ENCODE measurements at regions not wholly inside any gene's neighbourhood (a gene's known extent, or its start where the extent isn't known, plus 50 kb on each side); places are given as distances from the start of the nearest gene placed in this dataset.

DNA sequence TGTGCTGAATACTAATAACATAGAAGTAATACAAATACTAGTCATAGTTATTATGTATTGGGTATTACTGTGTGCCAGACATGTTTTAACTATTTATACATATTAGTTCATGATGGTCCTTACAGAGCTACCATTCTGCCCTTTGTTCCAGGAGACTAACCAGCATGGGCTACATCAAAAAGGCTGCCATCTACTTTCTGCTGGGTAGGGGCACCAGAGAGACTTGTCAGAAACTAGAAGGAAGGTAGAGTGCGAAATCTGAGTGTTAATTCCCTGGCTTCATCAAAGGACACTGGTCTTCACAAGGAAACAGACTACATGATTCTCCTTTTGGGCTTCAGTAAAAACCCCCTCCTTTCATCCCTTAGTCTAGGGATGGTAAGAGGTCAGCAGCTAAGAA lies 347.8 kb downstream of the GBA3 start:
- no peak overlapping the region for H3K4me3 ChIP-seq (ENCODE audit: low read length)
- no peaks in the 10 kb centered on the region for H3K9me3 ChIP-seq (ENCODE audit: control insufficient read depth, insufficient read depth, low read length)
- H3K27ac ChIP-seq (ENCODE audit: low read length), result no peak overlapping the region
- no CpG with 5 or more reads among the region's 1 CpG for WGBS (ENCODE audit: insufficient coverage, insufficient read length)
- no peaks in the 10 kb centered on the region for H3K4me1 ChIP-seq (ENCODE audit: control insufficient read depth, insufficient read depth, low read length)
- DNase-seq (ENCODE audit: low read depth, low spot score), result no peak
- no peaks in the 10 kb centered on the region for H3K27me3 ChIP-seq (ENCODE audit: control insufficient read depth, insufficient read depth, low read length)
- no peaks in the 10 kb centered on the region for H3K36me3 ChIP-seq (ENCODE audit: control insufficient read depth, insufficient read depth, low read length)

DNA sequence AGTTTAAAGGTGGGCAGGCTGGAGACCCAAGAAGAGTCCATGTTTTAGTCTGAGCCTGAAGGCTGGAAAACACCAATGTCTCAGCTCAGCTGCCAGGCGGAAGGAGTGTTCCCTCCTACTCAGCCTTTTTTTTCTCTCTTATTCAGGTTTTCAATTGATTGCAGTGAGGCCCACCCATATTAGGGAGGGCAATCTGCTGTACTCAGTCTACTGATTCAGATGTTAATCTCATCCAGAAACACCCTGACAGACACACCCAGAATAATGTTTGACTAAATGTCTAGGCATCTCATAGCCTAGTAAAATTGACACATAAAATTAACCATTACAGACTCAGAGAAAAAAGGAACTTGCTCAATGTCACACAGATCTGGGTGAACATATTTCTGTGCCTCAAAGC lies 347.1 kb downstream of the GBA3 start:
- H3K4me3 ChIP-seq (ENCODE audit: low read length), result no peak overlapping the region
- no peak for DNase-seq (ENCODE audit: low read depth, low spot score)
- H3K9me3 ChIP-seq (ENCODE audit: control insufficient read depth, insufficient read depth, low read length), result no peaks in the 10 kb centered on the region
- H3K4me1 ChIP-seq (ENCODE audit: control insufficient read depth, insufficient read depth, low read length), result no peaks in the 10 kb centered on the region
- H3K27ac ChIP-seq (ENCODE audit: low read length), result no peak overlapping the region
- no peaks in the 10 kb centered on the region for H3K36me3 ChIP-seq (ENCODE audit: control insufficient read depth, insufficient read depth, low read length)
- no peaks in the 10 kb centered on the region for H3K27me3 ChIP-seq (ENCODE audit: control insufficient read depth, insufficient read depth, low read length)
- no CpG with 5 or more reads among the region's 1 CpG for WGBS (ENCODE audit: insufficient coverage, insufficient read length)

DNA sequence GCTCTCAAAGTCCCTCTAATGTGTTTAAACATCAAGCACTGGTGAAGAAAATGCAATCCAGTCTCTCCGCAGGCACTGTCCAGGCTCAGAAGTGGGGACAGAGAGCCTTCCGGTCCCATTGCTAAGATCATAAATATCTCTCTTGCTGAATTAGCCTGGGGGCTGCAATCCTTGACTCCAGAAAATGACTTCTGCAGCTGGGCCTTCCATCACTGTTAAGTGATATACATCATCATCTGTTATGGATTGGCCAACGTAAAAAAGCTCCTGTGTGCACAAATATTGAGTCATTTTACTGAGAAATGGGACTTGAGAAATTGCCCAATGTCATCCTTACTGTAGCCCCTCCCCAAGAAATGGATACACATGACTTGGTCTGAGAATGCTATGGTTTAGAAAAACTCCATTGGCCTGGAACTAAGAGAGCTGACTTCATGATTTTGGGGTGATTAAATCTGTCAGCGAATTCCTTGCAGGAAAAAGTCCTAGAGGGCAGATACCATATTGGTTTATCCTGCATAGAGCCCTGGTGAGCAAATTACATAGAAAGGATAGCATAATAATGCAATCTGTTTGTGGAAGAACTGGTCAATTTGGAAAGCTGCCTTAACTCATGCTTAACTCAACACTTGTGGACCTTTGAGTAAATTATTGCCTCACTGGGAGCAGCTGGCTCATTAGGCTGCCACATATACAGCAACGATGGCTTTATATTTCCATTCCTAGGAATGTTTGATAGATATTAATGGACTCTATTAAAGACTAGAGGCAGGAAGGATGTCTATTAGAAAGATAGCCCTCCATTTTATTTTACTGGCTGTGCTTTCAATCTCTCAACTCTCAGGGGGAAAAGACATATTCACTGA lies 346.1 kb downstream of the GBA3 start:
- H3K27me3 ChIP-seq (ENCODE audit: control insufficient read depth, insufficient read depth, low read length), result no peaks in the 10 kb centered on the region
- DNase-seq (ENCODE audit: low read depth, low spot score), result no peak
- H3K36me3 ChIP-seq (ENCODE audit: control insufficient read depth, insufficient read depth, low read length), result no peaks in the 10 kb centered on the region
- H3K4me3 ChIP-seq (ENCODE audit: low read length), result no peak overlapping the region
- WGBS (ENCODE audit: insufficient coverage, insufficient read length), result no CpG with 5 or more reads among the region's 5 CpGs
- H3K4me1 ChIP-seq (ENCODE audit: control insufficient read depth, insufficient read depth, low read length), result no peaks in the 10 kb centered on the region
- no peak overlapping the region for H3K27ac ChIP-seq (ENCODE audit: low read length)
- H3K9me3 ChIP-seq (ENCODE audit: control insufficient read depth, insufficient read depth, low read length), result no peaks in the 10 kb centered on the region

DNA sequence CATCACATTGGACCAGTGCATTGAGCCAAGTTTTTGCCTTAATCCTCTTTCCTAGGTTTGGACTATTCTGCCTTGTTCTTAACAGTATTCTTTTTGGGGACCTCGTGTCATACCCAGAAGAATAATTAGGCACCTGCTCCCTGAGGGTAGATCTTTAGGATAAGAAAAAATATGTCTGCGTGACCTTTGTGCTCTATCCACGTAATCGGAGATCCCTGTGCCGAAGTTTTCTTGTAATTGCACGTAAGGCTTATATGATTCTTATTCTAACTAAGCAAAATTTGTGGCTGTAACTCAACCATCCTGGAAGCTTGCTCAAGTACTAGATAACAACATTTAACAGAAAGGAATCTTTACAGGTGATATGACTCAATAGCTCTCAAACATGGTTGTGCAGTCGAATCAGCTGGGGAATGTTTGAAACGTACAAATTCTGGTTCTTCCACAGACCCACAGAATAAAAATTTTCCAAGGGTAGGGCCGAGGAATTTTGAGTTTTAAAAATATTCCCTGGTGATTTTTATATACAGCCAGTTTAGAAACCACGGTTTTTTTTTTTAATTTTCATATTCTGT lies 344.3 kb downstream of the GBA3 start:
- Histone ChIP-seq H3K9me3 (ENCODE audit: control insufficient read depth, insufficient read depth, low read length) (no peaks in the 10 kb centered on the region), H3K36me3 (ENCODE audit: control insufficient read depth, insufficient read depth, low read length) (no peaks in the 10 kb centered on the region), H3K4me3 (ENCODE audit: low read length) (no peak overlapping the region), H3K27ac (ENCODE audit: low read length) (no peak overlapping the region), H3K4me1 (ENCODE audit: control insufficient read depth, insufficient read depth, low read length) (no peaks in the 10 kb centered on the region), H3K27me3 (ENCODE audit: control insufficient read depth, insufficient read depth, low read length) (no peaks in the 10 kb centered on the region)
- DNase-seq (ENCODE audit: low read depth, low spot score), result no peak
- no CpG with 5 or more reads among the region's 10 CpGs for WGBS (ENCODE audit: insufficient coverage, insufficient read length)

DNA sequence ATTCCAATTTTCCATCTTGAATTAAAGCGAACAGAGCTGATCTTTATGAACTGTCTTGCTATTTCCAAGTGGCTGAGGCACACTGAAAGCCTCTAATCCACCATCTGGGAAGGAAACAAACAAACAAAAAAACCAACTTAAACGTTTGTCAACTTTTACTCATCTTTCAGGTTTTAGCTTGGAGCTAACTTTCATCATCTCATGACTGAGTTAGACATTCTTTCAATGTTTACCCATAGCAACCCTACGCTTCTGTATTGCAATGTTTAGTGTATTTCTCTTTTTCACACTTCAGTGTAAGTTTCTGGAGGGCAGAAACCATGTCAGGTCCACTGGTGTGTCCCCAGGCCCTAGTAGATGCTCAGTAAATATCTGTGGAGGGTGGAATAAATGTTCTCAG lies 343.8 kb downstream of the GBA3 start:
- Histone ChIP-seq H3K9me3 (ENCODE audit: control insufficient read depth, insufficient read depth, low read length) (no peaks in the 10 kb centered on the region), H3K27me3 (ENCODE audit: control insufficient read depth, insufficient read depth, low read length) (no peaks in the 10 kb centered on the region), H3K36me3 (ENCODE audit: control insufficient read depth, insufficient read depth, low read length) (no peaks in the 10 kb centered on the region), H3K4me1 (ENCODE audit: control insufficient read depth, insufficient read depth, low read length) (no peaks in the 10 kb centered on the region), H3K27ac (ENCODE audit: low read length) (no peak overlapping the region), H3K4me3 (ENCODE audit: low read length) (no peak overlapping the region)
- DNase-seq (ENCODE audit: low read depth, low spot score), result no peak
- WGBS (ENCODE audit: insufficient coverage, insufficient read length), result no CpG with 5 or more reads among the region's 3 CpGs

DNA sequence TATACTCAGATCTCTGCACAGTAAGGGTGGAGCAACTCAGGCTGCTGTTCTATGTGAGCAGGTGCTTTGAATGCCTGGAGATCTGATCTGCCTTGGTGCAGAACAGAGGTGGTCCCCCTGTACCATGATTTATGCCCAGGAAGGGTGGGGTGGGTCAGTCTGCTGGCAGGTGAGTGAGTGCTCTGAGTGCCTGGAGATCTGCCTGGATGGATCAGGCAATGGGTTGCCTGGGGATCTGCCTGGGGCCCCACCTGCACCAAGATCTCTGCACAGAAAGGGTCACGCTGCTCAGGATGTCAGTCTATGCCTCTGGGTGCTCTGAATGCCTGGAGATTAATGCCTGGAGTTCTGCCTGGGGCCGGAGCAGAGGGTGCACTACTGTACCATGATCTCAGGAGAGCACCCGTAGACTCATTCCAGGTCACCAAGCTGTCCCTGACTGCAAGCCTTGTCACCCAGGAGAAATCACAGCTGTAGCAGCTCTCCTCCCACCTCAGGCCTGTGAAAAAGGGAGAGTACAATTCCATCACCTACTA lies 342.9 kb downstream of the GBA3 start:
- H3K4me1 ChIP-seq (ENCODE audit: control insufficient read depth, insufficient read depth, low read length), result no peaks in the 10 kb centered on the region
- no peaks in the 10 kb centered on the region for H3K36me3 ChIP-seq (ENCODE audit: control insufficient read depth, insufficient read depth, low read length)
- no peak overlapping the region for H3K4me3 ChIP-seq (ENCODE audit: low read length)
- no peak for DNase-seq (ENCODE audit: low read depth, low spot score)
- H3K27me3 ChIP-seq (ENCODE audit: control insufficient read depth, insufficient read depth, low read length), result no peaks in the 10 kb centered on the region
- WGBS (ENCODE audit: insufficient coverage, insufficient read length), result no CpG with 5 or more reads among the region's 3 CpGs
- H3K9me3 ChIP-seq (ENCODE audit: control insufficient read depth, insufficient read depth, low read length), result no peaks in the 10 kb centered on the region
- H3K27ac ChIP-seq (ENCODE audit: low read length), result no peak overlapping the region

DNA sequence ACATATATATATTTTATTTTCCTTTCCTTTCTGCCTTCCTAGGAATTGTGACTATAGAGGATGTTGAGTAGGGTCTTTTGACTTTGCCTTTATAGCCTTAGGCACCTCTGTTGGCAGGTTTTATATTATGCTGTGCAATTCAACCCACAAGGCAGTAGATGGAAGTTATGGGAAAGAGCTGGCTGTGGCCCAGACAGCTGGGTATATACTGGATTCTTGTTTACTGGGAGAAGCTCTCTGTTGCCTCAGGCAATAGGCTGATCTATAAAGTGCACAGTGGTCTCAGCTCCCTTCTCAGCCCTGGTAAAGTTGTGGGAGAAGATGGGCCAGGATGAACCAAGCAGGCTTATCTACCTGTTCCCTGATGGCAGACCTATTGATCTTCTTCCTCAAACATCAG lies 342.0 kb downstream of the GBA3 start:
- Histone ChIP-seq H3K27me3 (ENCODE audit: control insufficient read depth, insufficient read depth, low read length) (no peaks in the 10 kb centered on the region), H3K36me3 (ENCODE audit: control insufficient read depth, insufficient read depth, low read length) (no peaks in the 10 kb centered on the region), H3K4me3 (ENCODE audit: low read length) (no peak overlapping the region), H3K27ac (ENCODE audit: low read length) (no peak overlapping the region), H3K4me1 (ENCODE audit: control insufficient read depth, insufficient read depth, low read length) (no peaks in the 10 kb centered on the region), H3K9me3 (ENCODE audit: control insufficient read depth, insufficient read depth, low read length) (no peaks in the 10 kb centered on the region)
- no peak for DNase-seq (ENCODE audit: low read depth, low spot score)

DNA sequence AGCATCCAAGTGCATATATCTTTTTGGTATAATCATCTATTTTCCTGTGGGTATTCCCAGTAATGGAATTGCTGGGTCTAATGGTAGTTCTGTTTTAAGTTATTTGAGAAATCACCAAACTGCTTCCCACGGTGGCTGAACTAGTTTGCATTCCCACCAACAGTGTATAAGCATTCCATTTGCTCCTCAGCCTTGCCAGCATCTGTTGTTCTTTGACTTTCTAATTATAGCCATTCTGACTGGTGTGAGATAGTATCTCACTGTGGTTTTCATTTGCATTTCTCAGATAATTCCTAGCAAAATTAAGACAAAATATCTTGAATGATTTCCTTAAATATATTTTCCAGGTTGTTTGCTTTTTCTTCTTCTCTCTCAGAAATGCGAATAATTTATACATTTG lies 341.1 kb downstream of the GBA3 start:
- WGBS (ENCODE audit: insufficient coverage, insufficient read length), result no CpG with 5 or more reads among the region's 2 CpGs

DNA sequence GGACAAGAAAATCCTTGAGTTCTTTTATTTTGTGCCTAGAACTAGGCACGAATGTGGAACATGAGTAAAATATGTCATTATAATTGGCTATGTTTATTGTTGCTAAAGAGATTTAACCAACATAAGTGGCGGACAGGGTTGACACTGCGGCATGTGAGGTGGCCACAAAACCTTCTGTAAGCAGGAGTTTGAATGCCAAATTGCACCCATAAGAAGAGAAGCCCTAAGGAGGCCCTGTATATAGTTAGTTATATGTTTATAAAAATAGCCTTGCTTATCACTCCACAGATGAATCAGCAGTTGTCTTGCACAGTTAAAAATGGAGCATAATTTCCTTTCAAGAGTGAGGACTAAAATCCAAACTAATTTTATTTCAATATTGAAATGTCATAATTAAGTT lies 336.1 kb downstream of the GBA3 start:
- no CpG with 5 or more reads among the region's 3 CpGs for WGBS (ENCODE audit: insufficient coverage, insufficient read length)
- Histone ChIP-seq H3K4me1 (ENCODE audit: control insufficient read depth, insufficient read depth, low read length) (no peaks in the 10 kb centered on the region), H3K36me3 (ENCODE audit: control insufficient read depth, insufficient read depth, low read length) (no peaks in the 10 kb centered on the region), H3K27ac (ENCODE audit: low read length) (no peak overlapping the region), H3K4me3 (ENCODE audit: low read length) (no peak overlapping the region), H3K9me3 (ENCODE audit: control insufficient read depth, insufficient read depth, low read length) (no peaks in the 10 kb centered on the region), H3K27me3 (ENCODE audit: control insufficient read depth, insufficient read depth, low read length) (no peaks in the 10 kb centered on the region)
- no peak for DNase-seq (ENCODE audit: low read depth, low spot score)

More for the DNA sequence above, 341.1 kb downstream of the GBA3 start:
- DNase-seq (ENCODE audit: low read depth, low spot score), result peak; percentile 11
- Histone ChIP-seq H3K36me3 (ENCODE audit: control insufficient read depth, insufficient read depth, low read length) (no peaks in the 10 kb centered on the region), H3K4me3 (ENCODE audit: low read length) (no peak overlapping the region), H3K9me3 (ENCODE audit: control insufficient read depth, insufficient read depth, low read length) (no peaks in the 10 kb centered on the region), H3K4me1 (ENCODE audit: control insufficient read depth, insufficient read depth, low read length) (no peaks in the 10 kb centered on the region), H3K27me3 (ENCODE audit: control insufficient read depth, insufficient read depth, low read length) (no peaks in the 10 kb centered on the region), H3K27ac (ENCODE audit: low read length) (no peak overlapping the region)

DNA sequence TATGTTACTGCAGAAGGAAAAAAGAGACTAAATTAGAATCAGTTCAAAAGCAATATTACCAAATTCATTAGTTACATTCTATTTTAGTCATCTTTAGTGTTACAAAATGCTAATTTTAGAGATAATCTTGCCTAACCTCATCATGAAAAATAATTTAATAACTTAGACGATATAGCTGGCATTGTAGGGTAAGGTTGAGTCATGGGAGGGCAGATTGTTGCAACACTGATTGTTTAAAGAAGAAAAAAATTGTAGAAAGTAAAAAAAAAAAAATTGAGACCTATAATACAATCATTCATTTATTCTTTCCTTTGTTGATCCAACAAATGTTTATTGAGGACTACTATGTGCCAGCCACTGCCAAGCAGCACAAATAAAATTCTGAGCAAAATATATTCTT lies 330.9 kb downstream of the GBA3 start:
- H3K27me3 ChIP-seq (ENCODE audit: control insufficient read depth, insufficient read depth, low read length), result no peaks in the 10 kb centered on the region
- no peak for DNase-seq (ENCODE audit: low read depth, low spot score)
- no peak overlapping the region for H3K4me3 ChIP-seq (ENCODE audit: low read length)
- no peaks in the 10 kb centered on the region for H3K9me3 ChIP-seq (ENCODE audit: control insufficient read depth, insufficient read depth, low read length)
- WGBS (ENCODE audit: insufficient coverage, insufficient read length), result no CpG with 5 or more reads among the region's 1 CpG
- H3K4me1 ChIP-seq (ENCODE audit: control insufficient read depth, insufficient read depth, low read length), result no peaks in the 10 kb centered on the region
- no peaks in the 10 kb centered on the region for H3K36me3 ChIP-seq (ENCODE audit: control insufficient read depth, insufficient read depth, low read length)
- no peak overlapping the region for H3K27ac ChIP-seq (ENCODE audit: low read length)

DNA sequence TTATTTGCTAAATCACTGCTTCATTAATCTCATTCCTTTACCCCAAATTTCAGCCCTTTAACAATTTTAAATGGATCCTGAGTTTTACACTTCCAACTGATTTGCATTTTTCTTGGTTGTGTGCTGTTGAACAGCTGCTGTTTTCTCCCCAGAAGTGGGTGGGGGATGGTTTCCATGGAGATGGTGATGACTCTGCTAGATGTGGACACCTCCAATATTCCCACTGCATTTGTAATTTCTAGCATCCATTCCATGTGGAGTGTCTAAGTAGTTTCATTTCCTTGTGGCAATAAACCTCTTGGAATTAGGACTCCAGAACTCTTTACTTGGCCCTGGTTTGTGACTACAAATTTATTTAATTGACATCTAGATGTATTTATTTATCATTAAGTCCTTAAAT lies 330.4 kb downstream of the GBA3 start:
- Histone ChIP-seq H3K36me3 (ENCODE audit: control insufficient read depth, insufficient read depth, low read length) (no peaks in the 10 kb centered on the region), H3K4me1 (ENCODE audit: control insufficient read depth, insufficient read depth, low read length) (no peaks in the 10 kb centered on the region), H3K4me3 (ENCODE audit: low read length) (no peak overlapping the region), H3K27ac (ENCODE audit: low read length) (no peak overlapping the region), H3K27me3 (ENCODE audit: control insufficient read depth, insufficient read depth, low read length) (no peaks in the 10 kb centered on the region), H3K9me3 (ENCODE audit: control insufficient read depth, insufficient read depth, low read length) (no peaks in the 10 kb centered on the region)
- no peak for DNase-seq (ENCODE audit: low read depth, low spot score)

All from iPS DF 6.9 (cell line).